Activated B cell treated with CpG ODN at 0.5 μM for 24 hours (primary cell): ENCODE measurements at regions not wholly inside any gene's neighbourhood (a gene's known extent, or its start where the extent isn't known, plus 50 kb on each side); places are given as distances from the start of the nearest gene placed in this dataset.

Experiments used
- ATAC-seq: fragments of 200-7000 bp; cut with Tn5 transposase; one replicate; pipeline ENCODE4 v1.10.0; 2021; ENCODE audit warnings: low read depth, mild to moderate bottlenecking, moderate library complexity
- CTCF ChIA-PET: fragments of 350-600 bp; sonication (Branson Sonifier 250); formaldehyde crosslinking; loops from one replicate; lab custom pipeline; 2021; ENCODE audit warnings: antibody characterized with exemption; lab: Charles Lee
- POLR2A ChIA-PET: fragments of 350-600 bp; sonication (Branson Sonifier 250); formaldehyde crosslinking; loops from one replicate; lab custom pipeline; 2021; ENCODE audit warnings: antibody characterized with exemption; lab: Charles Lee
- DNase-seq: peaks from one replicate; pipeline ENCODE4 v3.0.0; 2022
- H3K27ac Mint-ChIP-seq: one replicate; pipeline ENCODE4 v1.8.0; 2020; ENCODE audit warnings: mixed read lengths
- H3K27me3 Mint-ChIP-seq: one replicate; pipeline ENCODE4 v1.8.0; 2021; ENCODE audit warnings: mixed read lengths
- H3K36me3 Mint-ChIP-seq: one replicate; pipeline ENCODE4 v1.8.0; 2021; ENCODE audit warnings: low read depth, mixed read lengths
- H3K4me1 Mint-ChIP-seq: one replicate; pipeline ENCODE4 v1.8.0; 2021; ENCODE audit warnings: mixed read lengths
- H3K4me3 Mint-ChIP-seq: one replicate; pipeline ENCODE4 v1.8.0; 2020; ENCODE audit warnings: mild to moderate bottlenecking, mixed read lengths
- H3K9me3 Mint-ChIP-seq: one replicate; pipeline ENCODE4 v1.8.0; 2020; ENCODE audit warnings: mixed read lengths
- intact Hi-C: fragments of 100-400 bp; cut with micrococcal nuclease; formaldehyde crosslinking; loops from one replicate; pipeline ENCODE4 v1.15.1; 2024
- TF ChIP-seq, protein P1 (sequence below): fragments of 200-600 bp; IDR thresholded peaks from one replicate; pipeline ENCODE4 v1.8.0; 2022; ENCODE audit warnings: antibody characterized with exemption, mild to moderate bottlenecking

DNA sequence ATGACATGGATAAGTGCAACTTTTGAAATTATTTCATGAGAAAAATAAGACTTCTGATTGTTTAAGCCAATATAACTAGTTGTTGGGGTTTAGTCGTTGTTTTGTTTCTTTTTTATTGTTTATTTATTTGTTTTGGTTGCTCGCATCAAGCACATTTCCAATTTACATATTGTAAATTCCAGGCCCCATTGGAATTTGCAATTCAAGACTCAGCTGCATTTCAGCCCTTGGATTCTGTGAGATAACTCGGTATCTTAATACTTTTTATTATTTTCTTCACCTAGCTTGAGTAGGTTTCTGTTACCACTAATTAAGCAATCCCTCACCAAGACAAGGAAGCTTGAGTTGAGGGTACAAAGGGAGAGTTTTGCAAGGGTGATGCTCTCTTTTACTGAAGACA, 318.3 kb upstream of the GATB start:
- peaks cover 2% of the 10 kb centered on the region for H3K27me3 Mint-ChIP-seq
- H3K4me1 Mint-ChIP-seq = peaks cover 14% of the 10 kb centered on the region
- intact Hi-C loops = no loop called here
- peaks cover 4% of the 10 kb centered on the region for H3K9me3 Mint-ChIP-seq
- DNase-seq (no peak), ATAC-seq (no peak)
- H3K4me3 Mint-ChIP-seq = no peak overlapping the region
- H3K27ac Mint-ChIP-seq = no peak overlapping the region
- POLR2A ChIA-PET = no interaction called here
- H3K36me3 Mint-ChIP-seq = no peaks in the 10 kb centered on the region
- TF ChIP-seq, protein P1, sequence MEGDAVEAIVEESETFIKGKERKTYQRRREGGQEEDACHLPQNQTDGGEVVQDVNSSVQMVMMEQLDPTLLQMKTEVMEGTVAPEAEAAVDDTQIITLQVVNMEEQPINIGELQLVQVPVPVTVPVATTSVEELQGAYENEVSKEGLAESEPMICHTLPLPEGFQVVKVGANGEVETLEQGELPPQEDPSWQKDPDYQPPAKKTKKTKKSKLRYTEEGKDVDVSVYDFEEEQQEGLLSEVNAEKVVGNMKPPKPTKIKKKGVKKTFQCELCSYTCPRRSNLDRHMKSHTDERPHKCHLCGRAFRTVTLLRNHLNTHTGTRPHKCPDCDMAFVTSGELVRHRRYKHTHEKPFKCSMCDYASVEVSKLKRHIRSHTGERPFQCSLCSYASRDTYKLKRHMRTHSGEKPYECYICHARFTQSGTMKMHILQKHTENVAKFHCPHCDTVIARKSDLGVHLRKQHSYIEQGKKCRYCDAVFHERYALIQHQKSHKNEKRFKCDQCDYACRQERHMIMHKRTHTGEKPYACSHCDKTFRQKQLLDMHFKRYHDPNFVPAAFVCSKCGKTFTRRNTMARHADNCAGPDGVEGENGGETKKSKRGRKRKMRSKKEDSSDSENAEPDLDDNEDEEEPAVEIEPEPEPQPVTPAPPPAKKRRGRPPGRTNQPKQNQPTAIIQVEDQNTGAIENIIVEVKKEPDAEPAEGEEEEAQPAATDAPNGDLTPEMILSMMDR = no peak
- CTCF ChIA-PET = no interaction called here

DNA sequence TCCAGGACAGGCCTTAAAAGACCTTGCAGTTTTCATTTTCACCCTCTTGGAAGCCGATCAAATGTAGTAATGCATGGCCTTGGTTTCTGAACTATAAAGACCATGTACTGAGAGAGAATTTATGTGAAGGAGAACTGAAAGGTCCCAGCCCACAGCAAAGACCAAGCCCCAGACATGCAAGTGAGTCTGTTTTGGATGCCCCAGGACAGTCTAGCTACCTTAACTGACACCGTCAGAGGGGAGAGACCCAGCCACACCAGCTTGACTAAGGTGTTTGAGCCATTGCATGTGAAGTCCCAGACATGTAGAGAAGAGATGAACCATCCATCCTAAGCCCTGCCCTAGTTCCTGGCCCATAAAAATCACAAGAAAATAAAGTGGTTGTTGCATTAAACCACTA, 316.8 kb upstream of the GATB start:
- Mint-ChIP-seq H3K36me3 (no peaks in the 10 kb centered on the region), H3K9me3 (peaks cover 4% of the 10 kb centered on the region), H3K4me1 (peaks cover 14% of the 10 kb centered on the region), H3K27ac (no peak overlapping the region), H3K4me3 (no peak overlapping the region), H3K27me3 (peaks cover 2% of the 10 kb centered on the region)
- no peak for DNase-seq
- POLR2A ChIA-PET = no interaction called here
- ATAC-seq = no peak
- CTCF ChIA-PET = no interaction called here
- TF ChIP-seq, protein P1 = no peak
- intact Hi-C loops = no loop called here

DNA sequence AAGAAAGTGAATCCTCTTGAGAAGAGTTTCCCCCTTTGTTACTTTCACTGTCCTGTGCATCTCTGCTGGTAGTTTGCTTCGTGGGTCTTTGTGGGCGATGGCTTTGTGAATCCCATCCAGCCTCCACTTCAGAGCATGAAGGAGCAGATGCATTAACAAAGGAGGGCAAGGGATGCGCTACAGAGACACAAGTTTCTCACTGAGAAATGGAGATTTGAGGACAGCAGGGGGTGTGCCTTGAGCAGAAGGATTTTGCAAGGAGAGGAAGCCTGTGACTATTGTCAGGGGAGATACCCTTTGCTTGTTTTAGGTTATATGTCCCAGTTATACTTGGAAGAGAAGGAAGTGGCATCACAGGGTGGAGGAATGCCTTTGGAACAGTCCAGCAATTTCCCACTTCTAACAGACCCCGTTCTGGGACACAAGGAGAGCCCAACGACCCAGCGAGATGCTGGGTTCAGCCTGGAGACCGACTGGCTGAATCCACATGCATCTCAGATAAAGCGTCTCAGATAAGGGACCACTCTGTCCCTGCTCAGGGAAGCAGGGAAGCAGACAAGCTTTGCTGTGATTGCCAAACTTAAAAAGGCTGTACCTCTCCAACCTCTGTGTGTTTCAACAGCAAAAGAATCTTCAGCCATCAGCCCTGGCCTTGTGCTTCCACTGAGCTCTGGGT, 314.6 kb upstream of the GATB start:
- ATAC-seq = no peak
- POLR2A ChIA-PET = no interaction called here
- Mint-ChIP-seq H3K4me1 (peaks cover 8% of the 10 kb centered on the region), H3K4me3 (no peak overlapping the region), H3K27ac (no peak overlapping the region), H3K9me3 (no peaks in the 10 kb centered on the region), H3K27me3 (peaks cover 2% of the 10 kb centered on the region), H3K36me3 (no peaks in the 10 kb centered on the region)
- intact Hi-C loops = no loop called here
- TF ChIP-seq, protein P1 = no peak
- DNase-seq = no peak
- CTCF ChIA-PET = no interaction called here

DNA sequence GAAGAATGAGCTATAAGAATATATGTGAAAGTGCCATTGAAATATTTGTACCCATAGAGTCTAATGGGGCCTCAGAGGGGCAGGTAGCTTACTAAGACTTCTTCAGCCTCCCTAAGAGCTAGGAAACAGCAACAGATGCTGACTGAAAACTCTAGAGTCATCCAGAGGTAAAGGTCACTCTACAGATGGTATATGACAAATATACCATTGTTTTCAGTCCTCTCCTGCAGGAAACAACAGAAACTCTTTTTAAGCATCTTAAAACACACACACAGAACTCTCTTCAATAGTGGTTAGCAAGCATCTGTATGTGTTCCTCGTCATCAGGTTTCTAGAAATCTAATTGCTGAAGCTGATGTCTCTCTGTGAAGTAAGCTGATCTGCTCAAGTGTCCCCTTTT, 313.8 kb upstream of the GATB start:
- H3K27ac Mint-ChIP-seq = no peak overlapping the region
- H3K4me3 Mint-ChIP-seq = no peak overlapping the region
- H3K36me3 Mint-ChIP-seq = no peaks in the 10 kb centered on the region
- peaks cover 2% of the 10 kb centered on the region for H3K27me3 Mint-ChIP-seq
- intact Hi-C loops = no loop called here
- CTCF ChIA-PET = no interaction called here
- TF ChIP-seq, protein P1 = no peak
- no peaks in the 10 kb centered on the region for H3K4me1 Mint-ChIP-seq
- no peak for DNase-seq
- no peak for ATAC-seq
- H3K9me3 Mint-ChIP-seq = no peaks in the 10 kb centered on the region
- POLR2A ChIA-PET = no interaction called here

DNA sequence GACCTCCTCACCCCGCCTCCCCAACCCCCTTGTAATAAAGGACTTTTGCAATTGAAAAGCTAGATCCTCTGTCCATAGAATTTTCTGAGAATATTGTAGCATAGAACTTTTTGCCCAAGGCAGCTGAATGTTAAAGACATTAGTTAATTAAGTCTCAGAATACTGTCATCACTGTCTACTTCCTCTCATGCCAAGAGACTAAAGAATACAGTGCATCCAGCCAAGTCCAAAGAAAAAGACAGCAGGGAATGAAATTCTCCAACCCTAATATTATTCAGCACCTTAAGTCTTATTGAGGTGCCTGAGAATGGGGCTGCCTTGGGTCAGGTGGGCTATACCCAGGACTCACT, 313.3 kb upstream of the GATB start:
- no peak overlapping the region for H3K27ac Mint-ChIP-seq
- no peaks in the 10 kb centered on the region for H3K9me3 Mint-ChIP-seq
- ChIA-PET CTCF (no interaction called here), POLR2A (no interaction called here)
- H3K27me3 Mint-ChIP-seq = peaks cover 2% of the 10 kb centered on the region
- intact Hi-C loops = no loop called here
- H3K4me3 Mint-ChIP-seq = no peak overlapping the region
- TF ChIP-seq, protein P1 = no peak
- no peaks in the 10 kb centered on the region for H3K4me1 Mint-ChIP-seq
- DNase-seq (no peak), ATAC-seq (no peak)
- H3K36me3 Mint-ChIP-seq = no peaks in the 10 kb centered on the region
